Heart left ventricle (tissue), 13 donors: ENCODE measurements at regions not wholly inside any gene's neighbourhood (a gene's known extent, or its start where the extent isn't known, plus 50 kb on each side); places are given as distances from the start of the nearest gene placed in this dataset.

ENCODE experiments used
- POLR2A ChIP-seq, 2 donors: fragments of 450-650 bp; IDR thresholded peaks; one replicate each; pipeline ENCODE4 v1.6.1; 2017; ENCODE audit warnings: antibody characterized with exemption in 2 of 2, mild to moderate bottlenecking in 2 of 2, moderate library complexity in 2 of 2
- TF ChIP-seq, protein P1 (sequence below), 12 donors: fragments of 200-600 bp; sonication (generic) in 4 of 12; IDR thresholded peaks; one replicate each; pipeline versions ENCODE4 v1.5.0 to v1.8.0; 2018 to 2022; ENCODE audit warnings: antibody characterized with exemption in 12 of 12, mild to moderate bottlenecking in 5 of 12
- donor health status: ischemic (EF 13 %, LVEDD 7.1; RV severe dilation, severe dysfunction).
- donor health status: DM: no; HTN: yes; CAD: no.
- donor health status: DM: no; HTN: no; CAD: no.
- donor health status: ischemic (EF 25% LVEDD 6.9; RV normal size, moderate dysfunction).
- donor health status: ischemic (EF 25% LVEDD 5.7; RV mildly dilated, moderate dysfunction).
- donor health status: ischemic (EF 35%, LVEDD 5.7; RV mildly dilated, moderate dysfunction).
- donor health status: nonischemic (EF 11% LVEDD 7.7; RV severe dilation, severe dysfunction).
- donor health status: DM: yes; HTN: yes; CAD: no.
- donor health status: PGD.
- donor health status: ischemic (EF 29% LVEDD 5.4; RV normal size, mild dysfunction).
- donor health status: nonischemic (EF 23%, LVEDD 6.1; RV moderate dilation, normal function).

- TF ChIP-seq POLR2A (IDR thresholded peaks at IDR 0.05): no peak
- TF ChIP-seq, protein P1, sequence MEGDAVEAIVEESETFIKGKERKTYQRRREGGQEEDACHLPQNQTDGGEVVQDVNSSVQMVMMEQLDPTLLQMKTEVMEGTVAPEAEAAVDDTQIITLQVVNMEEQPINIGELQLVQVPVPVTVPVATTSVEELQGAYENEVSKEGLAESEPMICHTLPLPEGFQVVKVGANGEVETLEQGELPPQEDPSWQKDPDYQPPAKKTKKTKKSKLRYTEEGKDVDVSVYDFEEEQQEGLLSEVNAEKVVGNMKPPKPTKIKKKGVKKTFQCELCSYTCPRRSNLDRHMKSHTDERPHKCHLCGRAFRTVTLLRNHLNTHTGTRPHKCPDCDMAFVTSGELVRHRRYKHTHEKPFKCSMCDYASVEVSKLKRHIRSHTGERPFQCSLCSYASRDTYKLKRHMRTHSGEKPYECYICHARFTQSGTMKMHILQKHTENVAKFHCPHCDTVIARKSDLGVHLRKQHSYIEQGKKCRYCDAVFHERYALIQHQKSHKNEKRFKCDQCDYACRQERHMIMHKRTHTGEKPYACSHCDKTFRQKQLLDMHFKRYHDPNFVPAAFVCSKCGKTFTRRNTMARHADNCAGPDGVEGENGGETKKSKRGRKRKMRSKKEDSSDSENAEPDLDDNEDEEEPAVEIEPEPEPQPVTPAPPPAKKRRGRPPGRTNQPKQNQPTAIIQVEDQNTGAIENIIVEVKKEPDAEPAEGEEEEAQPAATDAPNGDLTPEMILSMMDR (IDR thresholded peaks at IDR 0.05): no peak
Measured at GRCh38 chr1:38151399-38151798, 104.8 kb upstream of the POU3F1 start.
